Endodermal cell (in vitro differentiated cells): ENCODE measurements at regions not wholly inside any gene's neighbourhood (a gene's known extent, or its start where the extent isn't known, plus 50 kb on each side); places are given as distances from the start of the nearest gene placed in this dataset.

Experiments
- DNase-seq: peaks from one replicate; pipeline ENCODE4 v3.0.0-alpha.2; 2017
- H3K27ac ChIP-seq: 2 replicates; pipeline ENCODE4 v1.5.1; 2013; ENCODE audit warnings: mild to moderate bottlenecking, low read depth, low read length, moderate library complexity
- H3K27me3 ChIP-seq: 2 replicates; pipeline ENCODE4 v1.6.1; 2013; ENCODE audit warnings: mild to moderate bottlenecking, low read length, moderate library complexity; ENCODE audit not compliant: insufficient read depth, control insufficient read depth, poor library complexity, severe bottlenecking
- H3K36me3 ChIP-seq: 2 replicates; pipeline ENCODE4 v1.7.0; 2013; ENCODE audit warnings: mild to moderate bottlenecking, low read length, moderate library complexity; ENCODE audit not compliant: control insufficient read depth, insufficient read depth
- H3K4me1 ChIP-seq: one replicate; pipeline ENCODE4 v1.7.0; 2013; ENCODE audit warnings: low read length; ENCODE audit not compliant: control insufficient read depth, insufficient read depth
- H3K4me3 ChIP-seq: 2 replicates; pipeline ENCODE4 v1.5.1; 2013; ENCODE audit warnings: mild to moderate bottlenecking, low read length, moderate library complexity
- H3K9ac ChIP-seq: 2 replicates; pipeline ENCODE4 v1.6.1; 2013; ENCODE audit warnings: mild to moderate bottlenecking, low read length, moderate library complexity; ENCODE audit not compliant: poor library complexity, severe bottlenecking; ENCODE audit errors: extremely low read depth
- H3K9me3 ChIP-seq: 2 replicates; pipeline ENCODE4 v1.6.1; 2013; ENCODE audit warnings: mild to moderate bottlenecking, low read length, moderate library complexity; ENCODE audit not compliant: control insufficient read depth
- H3K27ac Mint-ChIP-seq: 2 replicates; pipeline ENCODE4 v1.8.0; 2020; ENCODE audit warnings: mixed read lengths
- H3K27me3 Mint-ChIP-seq: 2 replicates; pipeline ENCODE4 v1.8.0; 2021; ENCODE audit warnings: mild to moderate bottlenecking, mixed read lengths; ENCODE audit not compliant: insufficient read depth
- H3K36me3 Mint-ChIP-seq: 2 replicates; pipeline ENCODE4 v1.8.0; 2020; ENCODE audit warnings: low read depth, mixed read lengths
- H3K4me1 Mint-ChIP-seq: 2 replicates; pipeline ENCODE4 v1.8.0; 2020; ENCODE audit warnings: mixed read lengths
- H3K4me3 Mint-ChIP-seq: 2 replicates; pipeline ENCODE4 v1.8.0; 2020; ENCODE audit warnings: mild to moderate bottlenecking, moderate library complexity, mixed read lengths
- H3K9me3 Mint-ChIP-seq: 2 replicates; pipeline ENCODE4 v1.8.0; 2020; ENCODE audit warnings: mild to moderate bottlenecking, mixed read lengths
- CTCF ChIP-seq: fragments of 200-600 bp; sonication (generic); conservative IDR thresholded peaks from 2 replicates; pipeline ENCODE4 v1.5.0; 2021; ENCODE audit warnings: antibody characterized with exemption, mild to moderate bottlenecking
- WGBS, 2 experiments: methylation state at CpG; one replicate each; pipeline versions ENCODE4 v1.1.5 to v1.1.7; 2013; ENCODE audit warnings: missing lambda C conversion rate in 2 of 2, mixed read lengths in 1 of 2; ENCODE audit not compliant: insufficient coverage in 1 of 2, insufficient read length in 1 of 2; 5-methylcytosine and 5-hydroxymethylcytosine counted together

- no peak for DNase-seq
- Mint-ChIP-seq H3K4me3 (no peak overlapping the region), H3K27me3 (peaks cover 2% of the 10 kb centered on the region), H3K9me3 (peaks cover 18% of the 10 kb centered on the region), H3K4me1 (no peaks in the 10 kb centered on the region), H3K36me3 (peaks cover 3% of the 10 kb centered on the region), H3K27ac (no peak overlapping the region)
- Histone ChIP-seq H3K4me1 (no peaks in the 10 kb centered on the region), H3K27ac (no peak overlapping the region), H3K9ac (no peak overlapping the region), H3K36me3 (no peaks in the 10 kb centered on the region), H3K9me3 (peaks cover 15% of the 10 kb centered on the region), H3K4me3 (no peak overlapping the region), H3K27me3 (no peaks in the 10 kb centered on the region)
- TF ChIP-seq CTCF: no peak
- WGBS, 2 experiments: 100% methylated on average over 2 of the region's 2 CpGs; no CpG with 5 or more reads in 1 of the 2 experiments
Observed at GRCh38 chr1:229825042-229825441, 199.0 kb downstream of the URB2 start.

GRCh38 chr1:229828461-229828860 lies 202.4 kb downstream of the URB2 start:
- Mint-ChIP-seq H3K4me1 (no peaks in the 10 kb centered on the region), H3K27ac (no peak overlapping the region), H3K4me3 (no peak overlapping the region), H3K27me3 (peaks cover 2% of the 10 kb centered on the region), H3K9me3 (peaks cover 18% of the 10 kb centered on the region), H3K36me3 (peaks cover 3% of the 10 kb centered on the region)
- Histone ChIP-seq H3K9me3 (peaks cover 15% of the 10 kb centered on the region), H3K27ac (no peak overlapping the region), H3K4me1 (no peaks in the 10 kb centered on the region), H3K36me3 (no peaks in the 10 kb centered on the region), H3K9ac (no peak overlapping the region), H3K4me3 (no peak overlapping the region), H3K27me3 (no peaks in the 10 kb centered on the region)
- 94 to 100% methylated on average over 1 to 2 of the region's 2 CpGs for WGBS, 2 experiments
- no peak for DNase-seq
- TF ChIP-seq CTCF: no peak

DNA sequence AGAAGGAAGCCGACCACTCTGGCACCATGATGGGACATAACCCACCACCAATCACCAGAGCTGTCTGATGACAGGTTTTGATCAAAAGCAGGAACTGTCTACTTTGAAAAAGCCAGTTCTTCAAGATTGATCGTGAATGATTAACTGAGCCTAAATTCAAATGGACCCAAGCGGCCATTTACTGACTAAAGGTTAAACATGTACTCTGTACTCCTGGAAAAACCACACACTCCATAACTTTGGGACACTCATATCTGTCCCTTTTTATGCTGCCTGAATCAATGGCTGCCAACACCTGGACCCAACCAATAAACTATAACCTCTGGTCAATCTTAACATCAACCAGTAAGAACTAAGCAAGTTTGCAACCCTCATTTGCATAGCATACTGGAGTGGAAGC lies 206.6 kb downstream of the URB2 start:
- Histone ChIP-seq H3K4me1 (no peaks in the 10 kb centered on the region), H3K27me3 (no peaks in the 10 kb centered on the region), H3K4me3 (no peak overlapping the region), H3K9ac (no peak overlapping the region), H3K9me3 (no peaks in the 10 kb centered on the region), H3K36me3 (no peaks in the 10 kb centered on the region), H3K27ac (no peak overlapping the region)
- DNase-seq: no peak
- 86 to 96% methylated on average over 2 to 3 of the region's 3 CpGs for WGBS, 2 experiments
- H3K27ac Mint-ChIP-seq: no peak overlapping the region
- H3K27me3 Mint-ChIP-seq: peaks cover 5% of the 10 kb centered on the region
- H3K36me3 Mint-ChIP-seq: no peaks in the 10 kb centered on the region
- H3K4me3 Mint-ChIP-seq: no peak overlapping the region
- no peaks in the 10 kb centered on the region for H3K9me3 Mint-ChIP-seq
- no peaks in the 10 kb centered on the region for H3K4me1 Mint-ChIP-seq
- TF ChIP-seq CTCF: no peak
